ENCODE measurements at regions not wholly inside any gene's neighbourhood (a gene's known extent, or its start where the extent isn't known, plus 50 kb on each side); places are given as distances from the start of the nearest gene placed in this dataset.

GRCh38 chr15:61426466-61426865, 197.4 kb upstream of the RORA start:
- Histone ChIP-seq H2BK15ac (ENCODE audit: low read depth, low read length) (no peak overlapping the region), H3K18ac (ENCODE audit: low read depth, low read length) (no peak overlapping the region), H2AFZ (replicated peaks; ENCODE audit: low read length, poor library complexity) (no peak overlapping the region), H4K8ac (ENCODE audit: low read depth in 2 of 2, low read length in 2 of 2) (no peak overlapping the region), H2BK5ac (ENCODE audit: low read depth, low read length, poor library complexity, severe bottlenecking) (no peak overlapping the region), H4K20me1 (ENCODE audit: insufficient read depth, low read length) (no peaks in the 10 kb centered on the region), H3K36me3 (ENCODE audit: control insufficient read depth, insufficient read depth, low read length) (no peaks in the 10 kb centered on the region), H3K27me3 (ENCODE audit: control insufficient read depth, insufficient read depth, low read length) (no peaks in the 10 kb centered on the region), H3K9me3 (ENCODE audit: control insufficient read depth, insufficient read depth, low read length) (no peaks in the 10 kb centered on the region), H2AK5ac (ENCODE audit: low read depth, low read length) (no peak overlapping the region), H3K4ac (ENCODE audit: low read depth, low read length) (no peak overlapping the region), H3K4me1 (ENCODE audit: control insufficient read depth, insufficient read depth, low read length) (no peaks in the 10 kb centered on the region), H3K14ac (replicated peaks; ENCODE audit: low read depth, low read length) (no peak overlapping the region), H2BK120ac (ENCODE audit: low read depth, low read length) (no peak overlapping the region), H3K4me2 (ENCODE audit: low read depth, low read length) (no peak overlapping the region), H3K56ac (ENCODE audit: extremely low read depth, insufficient read depth, low read length) (no peak overlapping the region), H3K9ac (ENCODE audit: low read depth, low read length) (no peak overlapping the region), H4K91ac (ENCODE audit: insufficient read depth, low read depth, low read length) (no peak overlapping the region), H4K5ac (ENCODE audit: low read depth, low read length) (no peak overlapping the region), H3K4me3 (ENCODE audit: insufficient read depth, low read depth, low read length) (no peak overlapping the region), H3K9me1 (ENCODE audit: insufficient read depth, low read length) (no peaks in the 10 kb centered on the region), H3K27ac (ENCODE audit: insufficient read depth, low read length) (no peak overlapping the region), H3K23ac (ENCODE audit: low read depth, low read length) (no peak overlapping the region), H2AK9ac (replicated peaks; ENCODE audit: low read depth, low read length, poor library complexity) (no peak overlapping the region), H2BK20ac (ENCODE audit: low read depth, low read length) (no peak overlapping the region), H3K79me1 (ENCODE audit: low read depth in 1 of 2, low read length in 2 of 2) (no peaks in the 10 kb centered on the region)
- CTCF ChIA-PET, result no interaction called here
- TF ChIP-seq ELK1 (IDR thresholded peaks at IDR 0.05; ENCODE audit: borderline replicate concordance, low read depth, low read length) (no peak), CEBPB (IDR thresholded peaks at IDR 0.05; ENCODE audit: low read depth, low read length) (no peak), BHLHE40 (IDR thresholded peaks at IDR 0.05; ENCODE audit: low read depth, low read length) (no peak), FOS (IDR thresholded peaks at IDR 0.05; ENCODE audit: low read depth, low read length) (no peak), RFX5 (IDR thresholded peaks at IDR 0.05; ENCODE audit: low read depth, low read length) (no peak), MXI1 (IDR thresholded peaks at IDR 0.05; ENCODE audit: borderline replicate concordance, low read depth, low read length) (no peak)
- TF ChIP-seq, protein P1, sequence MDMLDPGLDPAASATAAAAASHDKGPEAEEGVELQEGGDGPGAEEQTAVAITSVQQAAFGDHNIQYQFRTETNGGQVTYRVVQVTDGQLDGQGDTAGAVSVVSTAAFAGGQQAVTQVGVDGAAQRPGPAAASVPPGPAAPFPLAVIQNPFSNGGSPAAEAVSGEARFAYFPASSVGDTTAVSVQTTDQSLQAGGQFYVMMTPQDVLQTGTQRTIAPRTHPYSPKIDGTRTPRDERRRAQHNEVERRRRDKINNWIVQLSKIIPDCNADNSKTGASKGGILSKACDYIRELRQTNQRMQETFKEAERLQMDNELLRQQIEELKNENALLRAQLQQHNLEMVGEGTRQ (IDR thresholded peaks at IDR 0.05; ENCODE audit: low read depth, low read length), result no peak
- intact Hi-C loops (cut with micrococcal nuclease) (no loop called here), dilution Hi-C loops (cut with HindIII; ENCODE audit: low sequenced_read_pairs, unreplicated experiment) (no loop called here), in situ Hi-C loops (cut with MboI; ENCODE audit: low sequenced_read_pairs) (no loop called here)
- DNase-seq (no peak), ATAC-seq (ENCODE audit: low read depth) (no peak)
- POLR2A ChIA-PET (ENCODE audit: unreplicated experiment), result no interaction called here
- no TSS peak for BruUV-seq (replicated peaks)
- WGBS, 2 experiments (ENCODE audit: extremely low coverage in 2 of 2, insufficient read length in 1 of 2), result no CpG with 5 or more reads among the region's 1 CpG
